ENCODE measurements at regions not wholly inside any gene's neighbourhood (a gene's known extent, or its start where the extent isn't known, plus 50 kb on each side); places are given as distances from the start of the nearest gene placed in this dataset.

GRCh38 chr2:80719607-80720006 is 415.1 kb upstream of the LRRTM1 start:
- H3K4me3 ChIP-seq (ENCODE audit: low read length), result no peak overlapping the region
- DNase-seq (ENCODE audit: low read depth), result no peak
- TF ChIP-seq CTCF (conservative IDR thresholded peaks at IDR 0.05; ENCODE audit: low read depth, low read length), result no peak

GRCh38 chr2:80715433-80715832 is 410.9 kb upstream of the LRRTM1 start:
- no peak overlapping the region for H3K4me3 ChIP-seq (ENCODE audit: low read length)
- DNase-seq (ENCODE audit: low read depth), result no peak
- TF ChIP-seq CTCF (conservative IDR thresholded peaks at IDR 0.05; ENCODE audit: low read depth, low read length), result no peak

- no peak overlapping the region for H3K4me3 ChIP-seq (ENCODE audit: low read length)
- TF ChIP-seq CTCF (conservative IDR thresholded peaks at IDR 0.05; ENCODE audit: low read depth, low read length), result no peak
- no peak for DNase-seq (ENCODE audit: low read depth)
These were observed 407.4 kb upstream of the LRRTM1 start for GRCh38 chr2:80711915-80712314.

GRCh38 chr2:80706951-80707350 is 402.4 kb upstream of the LRRTM1 start:
- no peak for TF ChIP-seq CTCF (conservative IDR thresholded peaks at IDR 0.05; ENCODE audit: low read depth, low read length)
- no peak overlapping the region for H3K4me3 ChIP-seq (ENCODE audit: low read length)
- no peak for DNase-seq (ENCODE audit: low read depth)

GRCh38 chr2:80706541-80706940 is 402.0 kb upstream of the LRRTM1 start:
- TF ChIP-seq CTCF (conservative IDR thresholded peaks at IDR 0.05; ENCODE audit: low read depth, low read length), result no peak
- DNase-seq (ENCODE audit: low read depth), result no peak
- no peak overlapping the region for H3K4me3 ChIP-seq (ENCODE audit: low read length)

GRCh38 chr2:80703532-80703931 is 399.0 kb upstream of the LRRTM1 start:
- H3K4me3 ChIP-seq (ENCODE audit: low read length), result no peak overlapping the region
- no peak for TF ChIP-seq CTCF (conservative IDR thresholded peaks at IDR 0.05; ENCODE audit: low read depth, low read length)
- no peak for DNase-seq (ENCODE audit: low read depth)

GRCh38 chr2:80700961-80701360 is 396.4 kb upstream of the LRRTM1 start:
- DNase-seq (ENCODE audit: low read depth), result no peak
- no peak for TF ChIP-seq CTCF (conservative IDR thresholded peaks at IDR 0.05; ENCODE audit: low read depth, low read length)
- H3K4me3 ChIP-seq (ENCODE audit: low read length), result no peak overlapping the region
